IMR-90 (cell line): ENCODE measurements at regions not wholly inside any gene's neighbourhood (a gene's known extent, or its start where the extent isn't known, plus 50 kb on each side); places are given as distances from the start of the nearest gene placed in this dataset.

Experiments
- ATAC-seq: fragments of 200-7000 bp; cut with Tn5 transposase; 2 replicates; pipeline ENCODE4 v1.9.1; 2020; ENCODE audit warnings: low read depth, mild to moderate bottlenecking, moderate library complexity
- BruUV-seq: library from RNA; stranded (reverse); fragments of 400-500 nt; replicated peaks from 2 replicates; lab custom pipeline; 2021; lab: Mats Ljungman, UMichigan
- CTCF ChIA-PET: fragments of 300-600 bp; formaldehyde crosslinking; extraction: SDS; loops from one replicate; lab custom pipeline; 2021; ENCODE audit warnings: antibody characterized with exemption; lab: Yijun Ruan, JAX
- POLR2A ChIA-PET: fragments of 300-600 bp; sonication (Branson Sonifier 250); formaldehyde crosslinking; loops from one replicate; lab custom pipeline; 2022; ENCODE audit warnings: antibody characterized with exemption; ENCODE audit not compliant: unreplicated experiment; lab: Charles Lee
- DNase-seq: peaks from one replicate; pipeline ENCODE4 v3.0.0; 2013
- H2AFZ ChIP-seq: replicated peaks from 2 replicates; pipeline ENCODE3; 2013; ENCODE audit warnings: low read length, mild to moderate bottlenecking; ENCODE audit not compliant: poor library complexity
- H2AK5ac ChIP-seq: 2 replicates; pipeline ENCODE4 v1.6.1; 2013; ENCODE audit warnings: low read depth, low read length, inconsistent platforms
- H2AK9ac ChIP-seq: replicated peaks from 2 replicates; pipeline ENCODE3; 2013; ENCODE audit warnings: mild to moderate bottlenecking, low read depth, low read length, moderate library complexity; ENCODE audit not compliant: poor library complexity
- H2BK120ac ChIP-seq: 2 replicates; pipeline ENCODE4 v1.6.1; 2013; ENCODE audit warnings: low read depth, low read length, inconsistent platforms
- H2BK15ac ChIP-seq: 3 replicates; pipeline ENCODE4 v1.6.1; 2013; ENCODE audit warnings: low read depth, low read length, inconsistent platforms
- H2BK20ac ChIP-seq: 2 replicates; pipeline ENCODE4 v1.6.1; 2013; ENCODE audit warnings: low read depth, mild to moderate bottlenecking, inconsistent platforms, low read length, moderate library complexity
- H2BK5ac ChIP-seq: 2 replicates; pipeline ENCODE4 v1.6.1; 2013; ENCODE audit warnings: mild to moderate bottlenecking, low read depth, low read length, inconsistent platforms; ENCODE audit not compliant: poor library complexity, severe bottlenecking
- H3K14ac ChIP-seq: replicated peaks from 2 replicates; pipeline ENCODE4 v1.6.1; 2013; ENCODE audit warnings: low read depth, low read length, inconsistent platforms
- H3K18ac ChIP-seq: 2 replicates; pipeline ENCODE4 v1.6.1; 2013; ENCODE audit warnings: low read depth, low read length, control low read depth
- H3K23ac ChIP-seq: 2 replicates; pipeline ENCODE4 v1.6.1; 2013; ENCODE audit warnings: low read depth, low read length, inconsistent platforms
- H3K27ac ChIP-seq: 2 replicates; pipeline ENCODE4 v1.5.1; 2013; ENCODE audit warnings: mild to moderate bottlenecking, control low read depth, low read length; ENCODE audit not compliant: insufficient read depth
- H3K27me3 ChIP-seq: 2 replicates; pipeline ENCODE4 v1.6.1; 2013; ENCODE audit warnings: low read length; ENCODE audit not compliant: control insufficient read depth, insufficient read depth
- H3K36me3 ChIP-seq: 2 replicates; pipeline ENCODE4 v1.6.1; 2013; ENCODE audit warnings: low read length, mixed read lengths; ENCODE audit not compliant: control insufficient read depth, insufficient read depth
- H3K4ac ChIP-seq: 2 replicates; pipeline ENCODE4 v1.6.1; 2013; ENCODE audit warnings: low read depth, low read length, inconsistent platforms
- H3K4me1 ChIP-seq: 2 replicates; pipeline ENCODE4 v1.6.1; 2013; ENCODE audit warnings: low read length, mixed read lengths; ENCODE audit not compliant: control insufficient read depth, insufficient read depth
- H3K4me2 ChIP-seq: 2 replicates; pipeline ENCODE4 v1.6.1; 2013; ENCODE audit warnings: low read depth, mild to moderate bottlenecking, control low read depth, low read length, moderate library complexity
- H3K4me3 ChIP-seq: 2 replicates; pipeline ENCODE4 v1.5.1; 2013; ENCODE audit warnings: low read depth, mild to moderate bottlenecking, control low read depth, low read length, moderate library complexity; ENCODE audit not compliant: insufficient read depth
- H3K56ac ChIP-seq: 2 replicates; pipeline ENCODE4 v1.6.1; 2013; ENCODE audit warnings: low read length, inconsistent platforms; ENCODE audit not compliant: insufficient read depth; ENCODE audit errors: extremely low read depth
- H3K79me1 ChIP-seq, 2 experiments: 2 replicates each; pipeline ENCODE4 v1.6.1; 2013; ENCODE audit warnings: low read length in 2 of 2, inconsistent platforms in 1 of 2, low read depth in 1 of 2
- H3K9ac ChIP-seq: 2 replicates; pipeline ENCODE4 v1.6.1; 2013; ENCODE audit warnings: low read depth, low read length, control low read depth
- H3K9me1 ChIP-seq: 2 replicates; pipeline ENCODE4 v1.6.1; 2013; ENCODE audit warnings: low read length, inconsistent platforms; ENCODE audit not compliant: insufficient read depth
- H3K9me3 ChIP-seq: 2 replicates; pipeline ENCODE4 v1.6.1; 2013; ENCODE audit warnings: low read length; ENCODE audit not compliant: control insufficient read depth, insufficient read depth
- H4K20me1 ChIP-seq: 2 replicates; pipeline ENCODE4 v1.6.1; 2013; ENCODE audit warnings: low read length, inconsistent platforms; ENCODE audit not compliant: insufficient read depth
- H4K5ac ChIP-seq: 2 replicates; pipeline ENCODE4 v1.6.1; 2013; ENCODE audit warnings: mild to moderate bottlenecking, low read depth, low read length, control low read depth
- H4K8ac ChIP-seq, 2 experiments: 2 replicates each; pipeline ENCODE4 v1.6.1; 2013; ENCODE audit warnings: low read depth in 2 of 2, low read length in 2 of 2, control low read depth in 1 of 2, inconsistent platforms in 1 of 2
- H4K91ac ChIP-seq: 2 replicates; pipeline ENCODE4 v1.6.1; 2013; ENCODE audit warnings: low read depth, low read length, inconsistent platforms; ENCODE audit not compliant: insufficient read depth
- CEBPB ChIP-seq: IDR thresholded peaks from 2 replicates; pipeline ENCODE4 v1.6.1; 2012; ENCODE audit warnings: low read depth, low read length, improper control_type of control experiment
- CHD1 ChIP-seq: IDR thresholded peaks from 2 replicates; pipeline ENCODE4 v1.6.1; 2012; ENCODE audit warnings: low read depth, low read length, improper control_type of control experiment
- ELK1 ChIP-seq: fragments of 150-350 bp; IDR thresholded peaks from 2 replicates; pipeline ENCODE4 v1.6.1; 2016; ENCODE audit warnings: low read depth, mild to moderate bottlenecking, low read length, moderate library complexity, borderline replicate concordance
- FOS ChIP-seq: fragments of 150-350 bp; IDR thresholded peaks from 2 replicates; pipeline ENCODE4 v1.6.1; 2016; ENCODE audit warnings: low read depth, low read length
- MAFK ChIP-seq: IDR thresholded peaks from 2 replicates; pipeline ENCODE4 v1.6.1; 2012; ENCODE audit warnings: low read depth, low read length, improper control_type of control experiment
- MAZ ChIP-seq: IDR thresholded peaks from 2 replicates; pipeline ENCODE4 v1.6.1; 2012; ENCODE audit warnings: low read depth, mild to moderate bottlenecking, low read length, improper control_type of control experiment, moderate library complexity, borderline replicate concordance
- MXI1 ChIP-seq: IDR thresholded peaks from 2 replicates; pipeline ENCODE4 v1.6.1; 2012; ENCODE audit warnings: low read depth, mild to moderate bottlenecking, low read length, moderate library complexity, borderline replicate concordance
- NFE2L2 ChIP-seq: fragments of 150-350 bp; IDR thresholded peaks from 2 replicates; pipeline ENCODE4 v1.6.1; 2016; ENCODE audit warnings: low read depth, mild to moderate bottlenecking, low read length
- POLR2A ChIP-seq: IDR thresholded peaks from 2 replicates; pipeline ENCODE4 v1.6.1; 2012; ENCODE audit warnings: mild to moderate bottlenecking, low read depth, low read length
- RAD21 ChIP-seq: IDR thresholded peaks from 2 replicates; pipeline ENCODE4 v1.6.1; 2012; ENCODE audit warnings: low read length, improper control_type of control experiment
- RCOR1 ChIP-seq: IDR thresholded peaks from 2 replicates; pipeline ENCODE4 v1.6.1; 2012; ENCODE audit warnings: mild to moderate bottlenecking, low read length, improper control_type of control experiment; ENCODE audit not compliant: insufficient replicate concordance
- RFX5 ChIP-seq: IDR thresholded peaks from 2 replicates; pipeline ENCODE4 v1.8.0; 2012; ENCODE audit warnings: low read depth, mild to moderate bottlenecking, low read length, moderate library complexity
- SMC3 ChIP-seq: fragments of 150-350 bp; IDR thresholded peaks from 2 replicates; pipeline ENCODE4 v1.6.1; 2016; ENCODE audit warnings: low read depth, mild to moderate bottlenecking, antibody characterized with exemption, low read length, moderate library complexity
- WGBS, 2 experiments: methylation state at CpG; one replicate each; pipeline versions ENCODE4 v1.1.5 to v1.1.7; 2013; ENCODE audit warnings: missing lambda C conversion rate in 2 of 2; ENCODE audit not compliant: insufficient read length in 1 of 2; ENCODE audit errors: extremely low coverage in 2 of 2; 5-methylcytosine and 5-hydroxymethylcytosine counted together
- dilution Hi-C: fragments of 300-500 bp; cut with HindIII; formaldehyde crosslinking; loops from one replicate; pipeline ENCODE4 v1.14.3; 2018; ENCODE audit warnings: low sequenced_read_pairs; ENCODE audit not compliant: unreplicated experiment
- in situ Hi-C: fragments of 300-500 bp; cut with MboI; formaldehyde crosslinking; loops from 3 replicates; pipeline ENCODE4 v1.14.3; 2019; ENCODE audit warnings: low sequenced_read_pairs, inconsistent platforms, mixed read lengths
- intact Hi-C: fragments of 100-400 bp; cut with micrococcal nuclease; formaldehyde crosslinking; loops from 2 replicates; pipeline ENCODE4 v1.10.0; 2022
- TF ChIP-seq, protein P1 (sequence below): conservative IDR thresholded peaks from 2 replicates; pipeline ENCODE4 v1.5.1; 2012; ENCODE audit warnings: mild to moderate bottlenecking, low read depth, low read length, improper control_type of control experiment
- TF ChIP-seq, protein P2 (sequence below): fragments of 150-350 bp; IDR thresholded peaks from 2 replicates; pipeline ENCODE4 v1.6.1; 2017; ENCODE audit warnings: mild to moderate bottlenecking, antibody characterized with exemption, low read length, low read depth

- dilution Hi-C loops (no loop called here), in situ Hi-C loops (no loop called here), intact Hi-C loops (no loop called here)
- no peak overlapping the region for H3K23ac ChIP-seq
- no peak overlapping the region for H3K4ac ChIP-seq
- ATAC-seq (peak; percentile 40), DNase-seq (no peak)
- no peak overlapping the region for H3K4me3 ChIP-seq
- ChIA-PET CTCF (interaction anchor here (0.6 to 1.0 kb wide), 3 partner anchors 18 to 684 kb away, joined by 3 read pairs; no protein-coding TSS in a partner anchor), POLR2A (interaction anchor here (0.6 kb wide), 1 partner anchor 9 kb away, joined by 9 read pairs; no protein-coding TSS in a partner anchor)
- H3K4me1 ChIP-seq, result peaks cover 7% of the 10 kb centered on the region
- H2BK5ac ChIP-seq, result no peak overlapping the region
- no peak overlapping the region for H2AK5ac ChIP-seq
- peak overlapping the region in 1 of 2 experiments; percentile 31; a peak in 1 of 4 replicates for H4K8ac ChIP-seq
- no peaks in the 10 kb centered on the region for H3K79me1 ChIP-seq
- H2BK120ac ChIP-seq, result 0 out of 2 replicates have a peak overlapping the region, but pooled peaks have one; percentile 15
- no TSS peak for BruUV-seq
- H4K20me1 ChIP-seq, result no peaks in the 10 kb centered on the region
- H3K27me3 ChIP-seq, result no peaks in the 10 kb centered on the region
- no CpG with 5 or more reads among the region's 4 CpGs for WGBS, 2 experiments
- H3K9me1 ChIP-seq, result no peaks in the 10 kb centered on the region
- H2AFZ ChIP-seq, result no peak overlapping the region
- no peak overlapping the region for H3K56ac ChIP-seq
- no peak overlapping the region for H2AK9ac ChIP-seq
- no peak overlapping the region for H3K27ac ChIP-seq
- H4K5ac ChIP-seq, result peak overlapping the region; percentile 63; the same call in 1 of the 2 replicates
- no peak overlapping the region; the same call in 2 of the 3 replicates for H2BK15ac ChIP-seq
- no peak overlapping the region for H3K14ac ChIP-seq
- H3K4me2 ChIP-seq, result peak overlapping the region; percentile 34; the same call in 1 of the 2 replicates
- H2BK20ac ChIP-seq, result peak overlapping the region; percentile 27; the same call in 1 of the 2 replicates
- no peak overlapping the region for H4K91ac ChIP-seq
- H3K18ac ChIP-seq, result peak overlapping the region; percentile 79
- no peaks in the 10 kb centered on the region for H3K9me3 ChIP-seq
- H3K9ac ChIP-seq, result no peak overlapping the region
- no peaks in the 10 kb centered on the region for H3K36me3 ChIP-seq
- TF ChIP-seq, protein P1, sequence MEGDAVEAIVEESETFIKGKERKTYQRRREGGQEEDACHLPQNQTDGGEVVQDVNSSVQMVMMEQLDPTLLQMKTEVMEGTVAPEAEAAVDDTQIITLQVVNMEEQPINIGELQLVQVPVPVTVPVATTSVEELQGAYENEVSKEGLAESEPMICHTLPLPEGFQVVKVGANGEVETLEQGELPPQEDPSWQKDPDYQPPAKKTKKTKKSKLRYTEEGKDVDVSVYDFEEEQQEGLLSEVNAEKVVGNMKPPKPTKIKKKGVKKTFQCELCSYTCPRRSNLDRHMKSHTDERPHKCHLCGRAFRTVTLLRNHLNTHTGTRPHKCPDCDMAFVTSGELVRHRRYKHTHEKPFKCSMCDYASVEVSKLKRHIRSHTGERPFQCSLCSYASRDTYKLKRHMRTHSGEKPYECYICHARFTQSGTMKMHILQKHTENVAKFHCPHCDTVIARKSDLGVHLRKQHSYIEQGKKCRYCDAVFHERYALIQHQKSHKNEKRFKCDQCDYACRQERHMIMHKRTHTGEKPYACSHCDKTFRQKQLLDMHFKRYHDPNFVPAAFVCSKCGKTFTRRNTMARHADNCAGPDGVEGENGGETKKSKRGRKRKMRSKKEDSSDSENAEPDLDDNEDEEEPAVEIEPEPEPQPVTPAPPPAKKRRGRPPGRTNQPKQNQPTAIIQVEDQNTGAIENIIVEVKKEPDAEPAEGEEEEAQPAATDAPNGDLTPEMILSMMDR, result no peak
- TF ChIP-seq FOS (no peak), MAZ (no peak), CEBPB (no peak), CHD1 (no peak), RAD21 (no peak), MXI1 (no peak), SMC3 (no peak), POLR2A (no peak), ELK1 (no peak), NFE2L2 (no peak), RFX5 (no peak), MAFK (no peak), RCOR1 (no peak)
- TF ChIP-seq, protein P2, sequence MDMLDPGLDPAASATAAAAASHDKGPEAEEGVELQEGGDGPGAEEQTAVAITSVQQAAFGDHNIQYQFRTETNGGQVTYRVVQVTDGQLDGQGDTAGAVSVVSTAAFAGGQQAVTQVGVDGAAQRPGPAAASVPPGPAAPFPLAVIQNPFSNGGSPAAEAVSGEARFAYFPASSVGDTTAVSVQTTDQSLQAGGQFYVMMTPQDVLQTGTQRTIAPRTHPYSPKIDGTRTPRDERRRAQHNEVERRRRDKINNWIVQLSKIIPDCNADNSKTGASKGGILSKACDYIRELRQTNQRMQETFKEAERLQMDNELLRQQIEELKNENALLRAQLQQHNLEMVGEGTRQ, result no peak
Observed at GRCh38 chr3:177693616-177694264, 496.5 kb upstream of the TBL1XR1 start.
